ENCODE measurements at regions not wholly inside any gene's neighbourhood (a gene's known extent, or its start where the extent isn't known, plus 50 kb on each side); places are given as distances from the start of the nearest gene placed in this dataset.

DNA sequence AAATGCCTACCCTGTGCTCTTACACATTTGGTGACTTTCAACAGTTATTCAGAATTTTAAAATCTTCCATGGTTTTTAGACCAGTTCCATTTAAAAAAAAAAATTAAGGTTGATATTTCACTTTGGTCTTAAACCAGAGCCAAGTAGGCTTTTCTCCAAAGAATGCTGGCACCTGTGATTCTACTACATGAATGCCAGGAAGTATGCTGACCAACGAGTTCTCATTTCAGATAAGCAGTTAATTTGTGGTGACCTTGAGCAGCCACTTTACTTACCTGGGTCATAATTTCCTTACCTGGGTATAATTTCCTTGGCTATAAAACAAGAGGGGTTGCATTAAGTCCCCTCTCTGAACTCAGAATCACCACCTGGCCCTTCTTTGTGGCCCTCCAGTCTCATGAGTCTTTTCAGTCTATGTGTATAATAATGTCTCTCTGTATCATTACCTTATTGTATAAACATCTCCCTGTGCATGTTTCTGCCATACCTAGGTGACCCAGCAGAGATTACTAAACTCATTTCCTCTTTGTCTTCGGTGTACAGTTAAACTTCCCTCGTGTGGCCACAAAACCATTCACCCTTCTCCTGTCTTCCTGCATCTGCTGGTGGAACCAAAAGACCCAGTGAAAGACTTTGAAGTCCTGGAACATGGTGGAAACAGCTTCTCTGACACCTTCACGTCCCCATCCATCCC is 139.1 kb upstream of the DPT start:
- TF ChIP-seq, protein P1, sequence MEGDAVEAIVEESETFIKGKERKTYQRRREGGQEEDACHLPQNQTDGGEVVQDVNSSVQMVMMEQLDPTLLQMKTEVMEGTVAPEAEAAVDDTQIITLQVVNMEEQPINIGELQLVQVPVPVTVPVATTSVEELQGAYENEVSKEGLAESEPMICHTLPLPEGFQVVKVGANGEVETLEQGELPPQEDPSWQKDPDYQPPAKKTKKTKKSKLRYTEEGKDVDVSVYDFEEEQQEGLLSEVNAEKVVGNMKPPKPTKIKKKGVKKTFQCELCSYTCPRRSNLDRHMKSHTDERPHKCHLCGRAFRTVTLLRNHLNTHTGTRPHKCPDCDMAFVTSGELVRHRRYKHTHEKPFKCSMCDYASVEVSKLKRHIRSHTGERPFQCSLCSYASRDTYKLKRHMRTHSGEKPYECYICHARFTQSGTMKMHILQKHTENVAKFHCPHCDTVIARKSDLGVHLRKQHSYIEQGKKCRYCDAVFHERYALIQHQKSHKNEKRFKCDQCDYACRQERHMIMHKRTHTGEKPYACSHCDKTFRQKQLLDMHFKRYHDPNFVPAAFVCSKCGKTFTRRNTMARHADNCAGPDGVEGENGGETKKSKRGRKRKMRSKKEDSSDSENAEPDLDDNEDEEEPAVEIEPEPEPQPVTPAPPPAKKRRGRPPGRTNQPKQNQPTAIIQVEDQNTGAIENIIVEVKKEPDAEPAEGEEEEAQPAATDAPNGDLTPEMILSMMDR (conservative IDR thresholded peaks at IDR 0.05) = no peak
- no peaks in the 10 kb centered on the region for H3K36me3 ChIP-seq (ENCODE audit: control insufficient read depth, insufficient read depth, low read length)
- H3K4me1 ChIP-seq (ENCODE audit: control insufficient read depth, insufficient read depth, low read length) = no peaks in the 10 kb centered on the region
- Mint-ChIP-seq H3K36me3 (ENCODE audit: low read depth) (no peaks in the 10 kb centered on the region), H3K4me1 (no peaks in the 10 kb centered on the region), H3K4me3 (no peak overlapping the region), H3K27me3 (ENCODE audit: insufficient read depth) (no peaks in the 10 kb centered on the region), H3K9me3 (peaks cover 4% of the 10 kb centered on the region), H3K27ac (no peak overlapping the region)
- H3K4me3 ChIP-seq (ENCODE audit: low read length) = no peak overlapping the region
- no peak for DNase-seq
- H3K27ac ChIP-seq (ENCODE audit: low read depth, low read length) = no peak overlapping the region
- no peaks in the 10 kb centered on the region for H3K27me3 ChIP-seq (ENCODE audit: control insufficient read depth, insufficient read depth, low read length, poor library complexity, severe bottlenecking)
- H3K9ac ChIP-seq (ENCODE audit: extremely low read depth, low read length, poor library complexity, severe bottlenecking) = no peak overlapping the region
- 91 to 100% methylated on average over 3 to 4 of the region's 4 CpGs for WGBS, 2 experiments (ENCODE audit: insufficient coverage in 1 of 2, insufficient read length in 1 of 2)
- peaks cover 9% of the 10 kb centered on the region for H3K9me3 ChIP-seq (ENCODE audit: control insufficient read depth, low read length)

DNA sequence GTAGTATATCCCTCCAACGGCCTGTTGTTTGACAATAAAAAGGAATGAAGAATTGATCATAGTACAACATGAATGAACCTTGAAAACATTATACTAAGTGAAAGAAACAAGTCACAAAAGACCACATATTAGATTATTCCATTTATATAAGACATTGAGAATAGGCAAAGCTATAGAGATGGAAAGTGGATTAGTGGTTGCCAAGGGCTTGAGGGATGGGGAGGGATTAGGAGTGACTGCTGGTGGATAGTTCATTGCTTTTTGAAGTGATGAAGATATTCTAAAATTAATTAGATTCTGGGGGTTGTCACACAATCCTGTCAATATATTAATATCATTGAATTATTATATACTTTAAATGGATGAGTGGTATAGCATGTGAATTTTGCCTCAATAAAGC is 142.5 kb upstream of the DPT start:
- 100% methylated on average over 1 of the region's 1 CpG; no CpG with 5 or more reads in 1 of the 2 experiments for WGBS, 2 experiments (ENCODE audit: insufficient coverage in 1 of 2, insufficient read length in 1 of 2)
- H3K36me3 Mint-ChIP-seq (ENCODE audit: low read depth) = no peaks in the 10 kb centered on the region
- H3K4me3 Mint-ChIP-seq = no peak overlapping the region
- H3K9me3 Mint-ChIP-seq = peaks cover 4% of the 10 kb centered on the region
- DNase-seq = no peak
- Histone ChIP-seq H3K4me1 (ENCODE audit: control insufficient read depth, insufficient read depth, low read length) (no peaks in the 10 kb centered on the region), H3K9me3 (ENCODE audit: control insufficient read depth, low read length) (peaks cover under 1% of the 10 kb centered on the region), H3K4me3 (ENCODE audit: low read length) (no peak overlapping the region), H3K9ac (ENCODE audit: extremely low read depth, low read length, poor library complexity, severe bottlenecking) (no peak overlapping the region), H3K27ac (ENCODE audit: low read depth, low read length) (no peak overlapping the region), H3K27me3 (ENCODE audit: control insufficient read depth, insufficient read depth, low read length, poor library complexity, severe bottlenecking) (no peaks in the 10 kb centered on the region), H3K36me3 (ENCODE audit: control insufficient read depth, insufficient read depth, low read length) (no peaks in the 10 kb centered on the region)
- H3K27ac Mint-ChIP-seq = no peak overlapping the region
- no peaks in the 10 kb centered on the region for H3K4me1 Mint-ChIP-seq
- no peaks in the 10 kb centered on the region for H3K27me3 Mint-ChIP-seq (ENCODE audit: insufficient read depth)
- TF ChIP-seq, protein P1 (conservative IDR thresholded peaks at IDR 0.05) = no peak

DNA sequence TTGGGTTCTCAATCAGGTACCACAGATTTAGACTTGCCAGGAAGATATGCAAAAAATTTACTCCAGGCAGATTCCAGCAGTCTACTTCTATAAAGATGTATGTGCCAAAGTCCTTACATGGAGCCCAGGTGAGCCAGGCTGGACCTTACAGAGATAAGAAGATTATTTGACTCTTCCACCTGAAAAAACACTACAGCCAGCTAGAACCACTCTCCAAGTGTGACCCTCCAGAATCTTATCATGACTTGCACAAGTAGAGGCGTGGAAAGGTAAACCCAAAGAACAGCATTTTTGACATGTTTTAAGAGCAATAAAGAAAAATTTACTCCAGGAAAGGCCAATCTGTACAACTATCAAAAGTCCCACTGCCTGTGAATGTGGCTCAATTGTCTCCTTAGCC is 146.8 kb upstream of the DPT start:
- H3K4me3 Mint-ChIP-seq = no peak overlapping the region
- no peak overlapping the region for H3K27ac ChIP-seq (ENCODE audit: low read depth, low read length)
- 80 to 94% methylated on average over 1 of the region's 1 CpG for WGBS, 2 experiments (ENCODE audit: insufficient coverage in 1 of 2, insufficient read length in 1 of 2)
- no peaks in the 10 kb centered on the region for H3K36me3 ChIP-seq (ENCODE audit: control insufficient read depth, insufficient read depth, low read length)
- H3K27me3 ChIP-seq (ENCODE audit: control insufficient read depth, insufficient read depth, low read length, poor library complexity, severe bottlenecking) = no peaks in the 10 kb centered on the region
- no peak overlapping the region for H3K4me3 ChIP-seq (ENCODE audit: low read length)
- H3K27ac Mint-ChIP-seq = no peak overlapping the region
- no peaks in the 10 kb centered on the region for H3K9me3 ChIP-seq (ENCODE audit: control insufficient read depth, low read length)
- peaks cover 3% of the 10 kb centered on the region for H3K4me1 ChIP-seq (ENCODE audit: control insufficient read depth, insufficient read depth, low read length)
- peaks cover 4% of the 10 kb centered on the region for H3K9me3 Mint-ChIP-seq
- no peak for DNase-seq
- no peaks in the 10 kb centered on the region for H3K36me3 Mint-ChIP-seq (ENCODE audit: low read depth)
- no peaks in the 10 kb centered on the region for H3K27me3 Mint-ChIP-seq (ENCODE audit: insufficient read depth)
- H3K4me1 Mint-ChIP-seq = no peaks in the 10 kb centered on the region
- TF ChIP-seq, protein P1 (conservative IDR thresholded peaks at IDR 0.05) = no peak
- H3K9ac ChIP-seq (ENCODE audit: extremely low read depth, low read length, poor library complexity, severe bottlenecking) = no peak overlapping the region

All from endodermal cell (in vitro differentiated cells).